Omental fat pad (tissue), 3 donors: ENCODE measurements at regions not wholly inside any gene's neighbourhood (a gene's known extent, or its start where the extent isn't known, plus 50 kb on each side); places are given as distances from the start of the nearest gene placed in this dataset.
A peak's percentile ranks its signal among the peaks of the same experiment; 100 is the strongest.

ENCODE experiments used
- ATAC-seq: fragments of 150-250 bp; one replicate; pipeline ENCODE4 v1.9.1; 2016; ENCODE audit warnings: mild to moderate bottlenecking, moderate library complexity; ENCODE audit not compliant: low FRiP score
- DNase-seq: peaks from one replicate; pipeline ENCODE4 v3.0.0-alpha.2; 2019; ENCODE audit warnings: low spot score
- CTCF ChIP-seq, 3 donors: fragments of 450-650 bp; IDR thresholded peaks; one replicate each; pipeline ENCODE4 v1.5.1; 2016 to 2017; ENCODE audit warnings: antibody characterized with exemption in 3 of 3, mild to moderate bottlenecking in 3 of 3, moderate library complexity in 2 of 3

DNA sequence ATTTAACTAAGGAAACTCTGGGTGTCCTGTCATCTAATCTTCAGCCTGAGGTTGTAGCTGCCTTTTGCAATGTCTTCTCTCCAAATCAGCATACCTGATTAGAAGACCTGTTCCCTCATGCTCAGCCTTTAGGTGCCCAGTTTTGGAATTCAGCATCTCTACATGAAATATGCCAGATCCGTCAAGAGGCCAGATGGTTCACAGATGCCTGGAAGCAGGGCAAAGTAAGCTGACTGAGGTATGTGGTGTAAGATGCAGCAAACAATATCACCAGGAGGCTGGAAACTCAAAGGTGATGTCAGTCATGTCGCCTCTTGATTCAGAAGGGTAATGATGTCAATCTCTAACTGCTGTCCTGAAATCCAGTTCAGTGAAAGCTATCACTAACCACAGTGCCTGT is 324.4 kb downstream of the PRELID2 start:
- no peak for TF ChIP-seq CTCF (IDR thresholded peaks at IDR 0.05)
- no peak for DNase-seq
- ATAC-seq: no peak

DNA sequence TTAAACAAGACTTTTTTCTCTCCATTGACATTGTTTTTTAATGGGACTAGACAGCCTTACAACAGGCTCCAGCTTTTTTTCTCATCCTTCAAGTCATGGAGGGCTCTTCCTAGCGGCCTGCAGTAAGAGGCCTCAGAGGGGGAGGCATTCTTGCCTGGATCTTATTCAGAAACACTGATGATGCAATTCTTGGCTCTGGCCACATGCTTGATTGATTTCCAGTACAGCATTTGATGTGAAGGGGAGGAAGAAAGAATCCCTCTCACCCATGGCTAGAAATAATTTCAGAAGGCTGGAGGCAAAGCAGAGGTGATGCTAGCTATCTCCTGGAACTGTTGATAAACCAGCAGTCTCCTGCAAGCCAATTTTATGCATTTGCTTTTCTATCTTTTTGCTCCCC is 324.8 kb downstream of the PRELID2 start:
- no peak for TF ChIP-seq CTCF (IDR thresholded peaks at IDR 0.05)
- DNase-seq (no peak), ATAC-seq (peak; percentile 82)

GRCh38 chr5:145509336-145510136 is 325.6 kb downstream of the PRELID2 start:
- no peak for TF ChIP-seq CTCF (IDR thresholded peaks at IDR 0.05)
- DNase-seq (no peak), ATAC-seq (no peak)

GRCh38 chr5:145506185-145506850 is 328.8 kb downstream of the PRELID2 start:
- no peak for ATAC-seq
- TF ChIP-seq CTCF (IDR thresholded peaks at IDR 0.05): no peak
- DNase-seq: no peak

- ATAC-seq (no peak), DNase-seq (no peak)
Observed at GRCh38 chr5:145502906-145503305, 332.2 kb downstream of the PRELID2 start.

DNA sequence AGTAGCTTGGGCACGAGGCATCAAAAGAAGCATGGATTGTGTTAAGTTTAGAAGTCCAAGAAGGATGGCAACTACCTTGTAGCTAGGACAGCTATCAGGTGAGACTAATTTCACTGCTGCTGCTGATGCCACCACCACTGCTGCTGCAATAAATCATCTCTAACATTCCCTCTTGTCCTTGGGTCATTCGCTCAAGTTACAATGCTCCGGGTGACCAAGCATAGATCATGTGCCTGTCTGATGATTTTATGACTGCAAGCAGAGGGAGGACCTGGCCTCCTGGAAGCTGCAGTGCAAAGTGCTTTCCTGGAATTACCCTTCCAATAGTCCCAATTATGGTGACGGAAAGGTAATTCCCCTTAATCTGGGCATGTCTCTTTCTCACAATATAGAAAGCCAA is 334.4 kb downstream of the PRELID2 start:
- no peak for ATAC-seq
- DNase-seq: no peak
- TF ChIP-seq CTCF (IDR thresholded peaks at IDR 0.05): no peak

More at GRCh38 chr5:145502906-145503305, 332.2 kb downstream of the PRELID2 start:
- no peak for TF ChIP-seq CTCF (IDR thresholded peaks at IDR 0.05)

DNA sequence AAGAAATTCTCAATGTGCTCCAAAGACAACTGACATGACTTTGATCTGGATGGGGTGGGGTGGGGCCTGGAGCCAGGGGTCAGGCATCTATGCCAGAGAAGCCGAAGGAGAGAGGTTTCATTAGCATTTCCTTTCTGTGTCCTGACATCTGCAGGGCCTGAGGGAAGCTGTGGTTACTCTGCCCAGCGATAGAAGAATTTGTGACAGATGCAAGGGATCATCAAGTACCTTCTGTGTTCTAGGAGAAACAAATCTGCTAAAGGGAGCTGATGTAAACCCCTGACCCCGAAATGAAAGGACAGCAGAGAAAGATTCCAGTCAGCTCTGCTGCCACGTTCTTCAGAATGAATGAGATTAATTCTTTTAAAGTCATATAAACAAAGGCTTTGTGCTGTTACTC is 335.7 kb downstream of the PRELID2 start:
- TF ChIP-seq CTCF (IDR thresholded peaks at IDR 0.05): no peak
- DNase-seq (no peak), ATAC-seq (no peak)
